Glomerular endothelial cell (primary cell): ENCODE measurements at regions not wholly inside any gene's neighbourhood (a gene's known extent, or its start where the extent isn't known, plus 50 kb on each side); places are given as distances from the start of the nearest gene placed in this dataset.
"Not testable (repeated sequence)": the region's sequence is repeated elsewhere in the genome, so short reads cannot be mapped to it uniquely, and the experiment has no call there.

Experiments used
- DNase-seq: peaks from one replicate; pipeline ENCODE4 v3.0.0-alpha.2; 2011; ENCODE audit warnings: low read depth, low spot score; ENCODE audit errors: extremely low read depth

DNA sequence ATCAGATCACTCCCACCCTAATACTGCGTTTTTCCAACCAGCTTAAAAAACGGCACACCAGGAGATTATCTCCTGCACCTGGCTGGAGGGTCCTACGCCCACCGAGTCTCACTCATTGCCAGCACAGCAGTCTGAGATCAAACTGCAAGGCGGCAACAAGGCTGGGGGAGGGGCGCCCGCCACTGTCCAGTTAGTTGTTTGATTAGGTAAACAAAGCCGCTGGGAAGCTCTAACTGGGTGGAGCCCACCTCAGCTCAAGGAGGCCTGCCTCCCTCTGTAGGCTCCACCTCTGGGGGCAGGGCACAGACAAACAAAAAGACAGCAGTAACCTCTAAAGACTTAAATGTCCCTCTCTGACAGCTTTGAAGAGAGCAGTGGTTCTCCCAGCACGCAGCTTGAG, 463.0 kb upstream of the CADM1 start:
- not testable (repeated sequence) for DNase-seq

DNA sequence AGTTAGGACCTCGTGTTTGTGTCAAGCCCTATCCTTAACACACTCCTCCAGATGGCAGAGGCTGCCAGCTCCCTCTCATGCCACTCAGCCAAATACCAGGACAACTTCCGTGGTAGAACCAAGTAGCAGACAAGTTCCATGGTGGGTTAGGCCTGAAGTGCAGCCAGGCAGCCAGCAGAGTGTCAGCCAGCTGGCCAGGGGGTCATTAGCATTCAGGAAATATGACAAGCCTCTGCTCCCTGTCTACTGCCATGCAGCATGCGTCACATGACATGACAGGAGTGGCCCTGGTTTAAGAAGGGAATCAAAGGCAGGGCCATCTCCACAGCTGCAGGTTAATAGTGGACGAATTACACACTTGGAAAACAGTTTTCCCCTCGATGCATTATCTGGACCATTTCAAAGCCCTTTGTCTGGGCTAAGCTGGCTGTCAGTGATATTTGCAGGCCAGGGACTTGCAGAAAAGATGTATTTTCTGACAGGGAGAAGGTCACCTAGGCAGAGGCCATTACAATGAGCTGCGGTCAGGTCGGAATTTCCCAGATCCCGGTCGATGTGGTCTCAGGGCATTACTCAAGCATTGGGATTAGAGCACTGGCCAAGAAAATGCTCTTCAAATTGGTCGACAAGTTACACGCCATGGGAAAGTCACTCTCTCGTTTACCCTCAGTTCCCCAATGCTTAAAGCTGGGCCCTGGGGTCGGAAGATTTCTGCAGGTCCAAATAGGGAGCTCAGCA, 461.7 kb upstream of the CADM1 start:
- no peak for DNase-seq

DNA sequence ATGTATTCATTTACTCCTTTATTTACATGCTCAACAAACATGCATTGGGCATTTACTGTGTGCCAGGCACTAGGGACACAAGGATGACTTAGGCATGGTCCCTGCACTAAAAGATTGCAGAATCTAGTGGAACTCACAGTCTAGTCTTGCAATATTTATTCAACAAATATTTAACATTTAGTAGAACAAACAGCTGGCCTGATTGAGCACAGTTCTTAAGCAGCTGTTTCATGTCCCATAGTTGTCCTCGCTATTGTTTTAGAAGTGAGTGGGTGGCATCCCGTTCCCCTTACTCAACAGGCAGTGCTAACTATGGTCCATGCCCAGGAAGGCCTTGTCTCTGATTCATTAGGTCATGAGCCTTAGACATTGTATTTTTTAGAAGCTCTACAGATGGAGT, 459.9 kb upstream of the CADM1 start:
- DNase-seq = no peak

DNA sequence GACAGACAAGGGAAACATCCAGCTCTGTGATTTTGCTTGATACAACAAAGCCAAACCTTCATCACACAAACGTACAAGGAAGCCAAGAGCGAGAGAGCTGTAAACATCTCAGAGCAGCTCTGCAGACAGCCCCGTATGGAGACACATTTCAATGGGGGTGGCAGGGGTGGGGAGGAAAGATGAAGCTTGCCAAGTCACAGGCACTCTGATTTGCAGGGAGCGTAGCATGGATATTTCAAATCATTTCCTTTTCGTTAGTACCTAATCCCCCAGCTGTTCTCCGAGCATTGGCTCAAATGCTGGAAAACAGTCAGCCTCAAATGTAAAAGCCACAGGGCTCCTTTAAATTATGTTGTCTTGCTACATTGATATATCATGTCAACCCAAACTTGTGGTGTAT, 458.9 kb upstream of the CADM1 start:
- DNase-seq = no peak

DNA sequence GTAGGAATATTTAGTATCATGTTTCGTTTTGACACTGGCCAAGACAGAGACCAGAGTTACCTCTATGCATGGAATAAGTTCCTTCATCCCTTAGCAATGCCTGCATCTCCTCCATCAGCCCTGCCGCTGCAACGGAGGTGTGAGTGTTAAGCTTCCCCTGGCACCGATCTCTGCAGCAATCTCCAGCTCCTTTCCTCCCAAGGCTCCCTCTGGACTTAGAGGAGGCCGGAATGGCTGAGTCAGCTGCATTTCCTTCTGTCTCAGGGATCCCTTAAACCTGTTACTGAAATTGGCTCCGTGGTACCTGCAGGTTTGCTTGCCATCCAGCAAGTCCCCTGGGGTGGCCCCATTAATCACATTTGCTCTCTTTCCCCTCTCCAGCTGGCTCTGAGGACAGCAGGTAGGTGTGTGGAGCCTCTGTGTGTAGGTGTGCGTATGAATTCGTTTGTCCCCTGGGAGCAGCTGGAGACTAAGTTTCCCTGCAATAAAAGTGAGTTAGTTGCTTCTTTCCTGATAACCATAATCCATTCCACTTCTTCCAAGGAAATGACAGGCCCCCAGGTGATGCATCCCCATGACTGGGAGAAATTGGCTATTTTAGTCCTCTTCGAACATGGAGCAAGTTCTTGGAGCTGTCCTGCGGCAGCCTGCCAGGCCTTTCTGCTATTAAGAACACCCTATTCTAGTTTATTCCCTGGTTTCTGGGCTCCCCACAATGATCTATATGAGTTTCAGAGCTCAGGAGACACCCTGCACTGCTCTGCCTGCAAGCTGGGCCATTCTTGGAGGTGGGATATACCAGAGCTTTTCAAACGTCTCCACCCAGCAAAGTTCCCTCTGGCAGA, 457.2 kb upstream of the CADM1 start:
- no peak for DNase-seq

DNA sequence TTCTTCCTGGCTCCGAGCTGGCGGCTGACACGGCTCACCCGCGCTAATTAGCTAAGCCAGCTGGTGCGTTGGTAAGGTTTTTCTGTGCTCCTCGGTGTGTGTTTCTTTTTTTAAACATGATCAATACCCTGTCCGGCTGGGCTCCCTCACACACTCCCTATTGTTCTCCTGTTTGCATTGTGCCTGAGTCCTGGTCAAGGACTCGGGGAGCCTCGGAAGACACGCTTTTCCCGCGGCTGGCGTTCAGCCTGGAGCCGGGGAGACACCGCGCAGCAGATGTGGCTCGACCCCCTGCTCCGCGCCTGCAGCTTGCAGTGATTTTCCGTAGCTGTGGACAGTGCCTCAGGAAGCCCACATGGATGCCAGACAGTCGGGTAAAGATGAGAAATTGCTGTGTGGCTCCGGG, 454.9 kb upstream of the CADM1 start:
- DNase-seq = no peak

DNA sequence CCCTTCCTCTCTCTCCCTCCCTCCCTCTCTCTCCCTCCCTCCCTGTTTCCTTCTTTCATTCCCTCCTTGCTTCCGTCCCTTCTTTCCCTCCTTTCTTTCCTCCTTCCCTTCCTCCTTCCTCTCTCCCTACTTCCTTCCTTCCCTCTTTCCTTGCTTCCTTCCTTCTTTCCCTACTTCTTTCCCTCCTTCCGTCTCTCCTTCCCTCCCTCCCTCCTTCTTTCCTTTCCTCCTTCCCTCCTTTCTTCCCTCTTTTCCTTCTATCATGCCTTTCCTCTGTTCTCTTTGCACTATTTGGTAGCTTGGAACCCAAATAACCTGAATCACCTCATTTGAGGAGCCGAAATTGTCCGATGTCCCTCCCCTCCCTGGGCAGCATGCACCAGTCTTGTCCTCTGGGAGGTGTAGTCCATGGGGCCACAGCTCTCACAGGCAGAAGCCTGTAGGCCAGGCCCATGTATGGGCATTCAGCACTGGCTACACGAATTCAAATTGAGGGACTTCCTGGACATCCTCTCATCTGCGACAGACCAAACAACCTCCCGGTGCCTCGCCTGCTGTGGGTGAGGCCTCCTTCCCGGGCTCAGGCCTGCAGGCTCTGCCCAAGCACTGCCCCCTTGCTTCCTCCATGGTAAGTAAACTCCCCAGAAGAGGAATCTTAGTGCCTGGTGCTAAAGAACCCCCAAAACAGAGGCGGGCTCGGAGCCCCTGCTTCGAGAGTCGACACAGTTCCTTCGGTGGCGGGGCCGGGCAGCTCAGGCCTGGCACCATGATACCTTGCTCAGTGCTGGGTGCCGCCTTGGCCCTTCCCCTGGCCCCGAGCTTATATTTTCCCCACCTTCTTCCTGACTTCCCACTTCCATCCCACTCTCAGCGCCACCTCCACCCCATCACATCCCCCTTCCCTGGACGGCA, 454.1 kb upstream of the CADM1 start:
- DNase-seq = no peak

DNA sequence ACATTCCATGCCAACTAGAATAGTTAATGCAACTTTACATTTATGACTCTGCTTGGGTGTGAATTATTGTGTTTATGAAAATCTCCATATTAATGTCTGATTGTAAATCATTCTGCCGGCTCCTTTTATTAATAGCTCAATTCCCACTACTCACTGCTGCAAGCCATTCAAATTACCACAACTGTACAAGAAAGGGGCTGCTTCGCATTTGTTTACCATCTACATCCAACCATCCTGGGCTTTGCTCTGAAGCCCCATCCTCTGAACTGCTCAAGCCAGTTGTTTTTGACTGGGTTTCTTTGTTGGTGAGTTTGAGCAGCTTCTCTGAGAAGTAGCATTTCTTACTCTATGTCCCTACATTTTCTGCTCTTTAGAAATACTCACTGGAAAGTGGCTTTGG, 451.6 kb upstream of the CADM1 start:
- no peak for DNase-seq

DNA sequence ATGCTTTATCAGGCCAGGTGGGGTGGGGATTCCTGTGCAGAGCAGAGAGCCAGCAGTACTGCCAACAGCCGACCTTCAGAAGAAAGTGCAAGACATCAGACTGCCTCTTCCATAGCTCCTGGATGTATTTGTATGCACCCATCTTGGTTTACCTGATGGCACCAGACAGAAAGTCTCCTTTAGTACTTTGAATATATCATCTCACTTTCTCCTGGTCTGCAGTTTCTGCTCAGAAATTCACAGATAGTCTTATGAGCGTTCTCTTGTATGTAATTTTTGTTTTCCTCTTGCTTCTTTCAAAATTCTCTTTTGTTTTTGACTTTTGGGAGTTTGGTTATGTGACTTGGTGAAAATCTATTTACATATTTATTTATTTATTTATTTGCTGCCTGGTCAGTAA, 446.4 kb upstream of the CADM1 start:
- DNase-seq = no peak

DNA sequence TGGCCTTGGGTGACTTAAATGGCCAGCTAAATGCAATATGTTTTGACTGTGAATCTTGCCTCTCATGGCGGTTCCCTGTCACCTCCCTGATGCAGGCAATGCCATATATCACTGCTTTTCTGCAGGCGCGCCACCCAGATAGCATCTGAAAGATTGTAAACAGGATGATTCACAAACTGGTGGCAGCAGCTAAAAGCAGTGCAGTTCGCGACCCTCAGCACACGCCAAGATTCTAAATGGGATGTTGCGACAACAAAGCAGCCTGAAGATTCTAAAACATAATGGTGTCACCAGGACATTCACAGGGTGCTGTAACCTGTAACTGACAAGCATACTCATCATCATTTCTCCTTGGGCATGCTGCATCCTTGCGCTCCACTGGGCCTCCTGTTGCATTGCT, 440.4 kb upstream of the CADM1 start:
- DNase-seq = no peak

DNA sequence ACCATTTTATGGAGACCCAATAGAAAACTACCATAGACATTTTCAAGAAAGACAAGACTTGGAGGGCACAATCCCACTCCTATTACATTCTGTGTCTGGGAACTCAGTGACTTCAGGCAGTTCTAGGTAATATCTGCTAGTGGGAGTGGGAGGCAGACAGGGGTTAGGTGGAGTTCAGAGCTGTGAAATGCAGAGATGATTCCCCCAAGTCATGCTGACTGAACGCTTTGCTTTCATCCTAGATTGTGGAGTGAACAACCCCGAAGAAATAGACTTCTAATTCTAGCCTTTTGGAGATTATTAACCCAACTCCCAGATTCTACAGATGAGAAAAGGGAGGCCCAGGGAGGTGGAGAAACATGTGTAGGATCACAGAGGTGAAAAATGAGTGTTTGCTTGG, 437.8 kb upstream of the CADM1 start:
- DNase-seq = no peak

DNA sequence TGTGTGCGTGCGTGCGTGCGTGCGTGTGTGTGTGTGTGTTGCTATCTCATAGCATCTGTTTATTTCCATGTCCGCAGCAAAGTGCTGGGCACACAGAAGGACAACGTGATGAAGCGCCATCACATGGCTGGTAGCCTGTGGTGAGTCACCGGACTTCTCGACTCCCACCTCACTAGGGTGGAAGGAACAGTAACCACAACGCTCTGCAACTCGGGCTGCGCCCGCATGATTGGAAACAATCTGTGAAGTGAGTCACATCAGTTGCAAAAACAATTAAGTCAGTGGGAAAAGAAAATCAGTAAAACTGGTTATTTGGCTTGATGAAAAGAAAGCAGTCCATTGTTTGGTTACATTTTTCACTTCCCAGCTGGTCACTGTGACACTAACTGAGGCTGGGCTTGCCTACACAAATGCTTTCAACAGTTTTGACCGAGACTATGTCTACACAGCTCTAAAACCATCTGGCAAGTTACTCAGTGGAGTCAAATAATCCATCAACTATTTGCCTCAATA, 437.3 kb upstream of the CADM1 start:
- no peak for DNase-seq

DNA sequence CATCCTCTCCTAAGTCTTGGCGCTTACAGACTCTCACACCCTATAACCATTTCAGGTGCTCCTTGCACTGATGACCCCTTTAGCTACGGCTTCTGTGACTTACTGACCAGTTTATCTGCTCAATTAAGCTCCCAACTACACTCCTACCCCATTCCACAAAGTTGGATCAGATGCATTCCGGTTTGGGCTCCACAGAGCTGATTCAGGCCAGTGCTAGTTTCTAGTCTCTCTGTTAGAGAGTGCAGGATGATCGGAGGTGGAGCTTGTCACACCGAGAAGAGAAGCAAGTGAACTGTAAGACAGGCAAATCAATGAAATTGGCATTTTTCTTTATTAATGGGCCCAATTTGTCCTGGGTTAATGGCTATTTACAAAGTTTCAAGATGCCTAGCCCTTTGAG, 436.8 kb upstream of the CADM1 start:
- no peak for DNase-seq

DNA sequence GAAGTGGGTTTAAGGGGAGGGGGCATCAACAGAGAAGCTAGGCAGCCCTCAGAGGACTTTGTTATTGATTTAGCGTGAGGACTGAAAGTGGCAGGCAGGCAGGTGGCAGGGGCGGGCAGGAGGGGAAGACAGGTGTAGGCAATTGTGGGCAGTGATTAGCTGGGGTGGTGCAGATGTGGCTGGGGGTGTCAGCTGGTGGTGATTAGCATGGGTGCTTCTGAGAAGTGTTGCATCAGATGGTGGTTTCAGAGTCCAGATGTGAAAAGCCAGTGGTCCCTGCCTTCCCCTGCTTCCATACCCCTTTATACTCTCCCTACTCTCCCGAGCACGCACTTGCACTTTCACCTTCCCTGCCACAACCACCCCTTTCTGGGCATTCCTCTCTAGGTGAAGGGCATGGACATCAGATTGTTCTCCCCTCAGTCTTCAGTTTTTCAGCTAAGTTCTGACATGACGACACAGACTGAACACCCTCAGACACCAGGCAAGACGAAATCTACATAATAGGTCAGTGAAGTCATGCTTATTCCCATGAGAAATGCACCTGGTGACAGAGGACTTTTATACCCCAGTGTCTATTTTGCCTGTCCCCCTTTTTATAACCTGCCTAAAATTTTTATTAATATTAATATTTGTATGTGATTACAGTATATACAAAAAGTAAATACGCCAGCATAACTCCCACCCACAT, 435.7 kb upstream of the CADM1 start:
- no peak for DNase-seq

DNA sequence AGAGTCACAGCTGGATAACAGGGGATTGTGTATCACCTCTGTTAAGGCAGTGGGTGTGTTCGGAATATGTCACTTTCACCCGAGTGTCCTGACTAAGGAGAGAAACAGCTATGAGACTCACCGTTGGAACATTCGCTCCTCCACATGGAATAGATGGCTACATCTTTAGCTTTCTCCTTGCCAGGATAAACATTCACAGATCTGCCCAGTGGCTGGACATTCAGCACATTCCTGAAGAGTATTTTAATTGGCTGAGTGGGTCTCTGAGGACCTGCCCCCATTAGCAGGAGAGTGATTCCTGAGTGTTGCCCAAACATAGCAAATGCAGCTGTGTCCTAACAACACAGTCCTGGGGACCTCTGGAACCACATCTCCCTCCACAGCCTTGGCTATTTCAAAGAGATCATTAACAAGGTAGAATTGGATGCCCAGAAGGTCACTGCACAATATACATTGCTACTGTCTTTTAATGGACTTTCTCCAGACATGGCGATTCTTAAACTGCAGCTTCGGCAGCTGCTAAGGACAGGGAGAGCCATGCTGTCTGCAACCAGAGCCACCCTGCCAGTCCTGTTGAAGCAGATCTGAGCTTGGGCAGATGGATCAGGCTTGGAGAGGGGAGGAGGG, 435.0 kb upstream of the CADM1 start:
- no peak for DNase-seq

DNA sequence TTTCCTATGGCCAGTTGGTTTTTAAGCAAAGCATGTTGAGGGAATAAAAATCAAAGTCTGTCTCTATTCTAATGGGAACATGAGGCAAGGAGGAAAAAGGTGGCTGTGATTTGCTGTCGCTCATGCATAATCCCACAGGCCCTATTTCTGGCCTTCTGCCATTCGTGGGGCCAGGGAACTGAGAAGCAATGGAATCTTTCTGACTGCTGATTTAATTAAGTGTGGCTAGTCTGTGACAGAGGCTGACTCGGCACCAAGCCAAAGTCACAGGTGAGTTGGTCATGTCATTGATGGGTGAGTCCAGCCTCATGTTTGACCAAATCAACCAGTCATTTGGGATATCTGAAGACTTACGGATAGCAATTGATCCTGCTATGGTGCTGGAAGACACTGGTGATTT, 429.3 kb upstream of the CADM1 start:
- no peak for DNase-seq

DNA sequence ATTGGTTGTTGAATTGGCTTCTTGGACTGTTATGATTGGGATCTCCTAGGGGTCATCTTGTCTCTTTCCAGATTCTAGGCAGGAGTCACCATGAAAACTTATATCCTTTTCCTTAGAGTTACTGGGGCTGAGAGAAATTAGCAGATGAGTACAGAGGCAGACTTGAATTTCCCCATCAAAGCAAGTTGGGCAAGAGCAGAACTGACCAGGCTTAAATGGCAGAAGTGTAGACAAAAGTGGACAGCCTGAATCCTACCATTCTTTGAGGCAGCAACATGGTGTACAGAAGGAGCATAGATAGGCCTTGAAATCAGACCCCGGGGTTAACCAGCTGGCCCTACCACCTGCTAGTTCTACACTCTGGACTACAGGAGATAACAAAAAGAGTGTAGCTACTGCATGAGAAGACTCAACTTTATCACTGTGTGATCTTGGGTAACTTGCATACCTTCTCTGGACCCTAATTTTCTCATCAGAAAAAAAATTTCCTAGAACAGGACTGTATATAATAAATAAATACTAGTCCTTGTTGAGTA, 427.4 kb upstream of the CADM1 start:
- DNase-seq = no peak

DNA sequence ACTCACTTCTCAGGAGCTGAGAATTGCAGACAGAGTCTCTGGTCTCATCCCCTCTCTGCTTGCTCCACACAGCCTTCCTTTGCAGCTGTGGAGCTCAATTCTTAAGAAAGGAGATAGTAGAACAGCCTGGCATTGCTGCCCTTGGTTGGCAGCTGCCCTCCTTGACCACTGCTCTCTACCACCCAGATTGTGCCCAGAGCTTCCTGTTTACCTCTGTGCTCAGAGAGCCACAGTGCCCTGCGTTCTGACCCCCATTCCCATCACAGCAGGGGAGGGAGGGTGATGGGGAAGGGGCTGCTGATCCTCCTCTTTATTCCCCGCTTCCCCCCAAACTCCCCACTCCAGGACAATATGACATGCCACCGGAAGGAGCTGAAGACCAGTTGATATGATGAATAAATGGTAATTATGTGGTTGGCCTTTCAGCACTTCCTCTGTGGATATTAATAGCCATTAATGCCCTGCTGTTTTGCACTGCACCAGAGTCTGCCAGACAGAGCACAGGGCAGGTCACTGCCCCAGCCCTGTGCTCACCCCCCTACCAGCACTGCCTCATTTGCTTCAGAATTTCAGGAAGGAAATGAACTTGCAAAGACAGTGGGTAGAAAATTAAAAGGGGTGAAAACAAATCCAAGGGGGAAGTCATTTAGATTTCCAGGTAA, 426.8 kb upstream of the CADM1 start:
- no peak for DNase-seq

DNA sequence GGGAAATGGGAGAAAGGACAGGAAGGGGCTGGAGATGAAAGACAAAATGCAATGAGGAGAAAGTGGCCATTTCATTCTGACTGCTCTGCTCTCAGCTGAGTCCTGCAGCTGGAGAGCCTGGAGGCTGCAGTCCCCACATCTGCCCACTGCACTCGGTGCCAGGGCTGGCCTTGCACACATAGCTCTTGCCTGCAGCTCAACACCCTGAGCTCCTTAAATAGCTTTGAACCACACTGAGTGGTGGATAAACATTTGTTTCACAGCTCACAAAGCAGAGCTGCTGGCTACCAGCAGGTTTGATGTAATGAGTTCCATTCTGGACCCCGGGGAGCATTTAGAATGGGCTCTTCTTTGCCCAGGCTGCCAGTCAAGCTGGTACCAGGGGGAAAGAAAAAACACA, 426.1 kb upstream of the CADM1 start:
- no peak for DNase-seq
